ENCODE measurements at regions not wholly inside any gene's neighbourhood (a gene's known extent, or its start where the extent isn't known, plus 50 kb on each side); places are given as distances from the start of the nearest gene placed in this dataset. TPM values are rescaled to one million over a fixed set of nuclear protein-coding genes. Genes with fewer than 3 reads are reported as not detected.
"Not testable (repeated sequence)": the region's sequence is repeated elsewhere in the genome, so short reads cannot be mapped to it uniquely, and the experiment has no call there.

GRCh38 chr6:84835340-84835739 lies 70.9 kb upstream of the TBX18 start:
- Histone ChIP-seq H3K27me3 (ENCODE audit: control insufficient read depth, insufficient read depth, low read length) (no peaks in the 10 kb centered on the region), H3K4me3 (ENCODE audit: low read depth, low read length) (no peak overlapping the region), H3K36me3 (ENCODE audit: control insufficient read depth, insufficient read depth, low read length) (no peaks in the 10 kb centered on the region)
- POLR2A ChIA-PET = no interaction called here
- TF ChIP-seq CTCF (IDR thresholded peaks at IDR 0.05; ENCODE audit: insufficient read depth, low read depth, low read length) = no peak
- DNase-seq (ENCODE audit: low read depth) = no peak
- CTCF ChIA-PET = no interaction called here

DNA sequence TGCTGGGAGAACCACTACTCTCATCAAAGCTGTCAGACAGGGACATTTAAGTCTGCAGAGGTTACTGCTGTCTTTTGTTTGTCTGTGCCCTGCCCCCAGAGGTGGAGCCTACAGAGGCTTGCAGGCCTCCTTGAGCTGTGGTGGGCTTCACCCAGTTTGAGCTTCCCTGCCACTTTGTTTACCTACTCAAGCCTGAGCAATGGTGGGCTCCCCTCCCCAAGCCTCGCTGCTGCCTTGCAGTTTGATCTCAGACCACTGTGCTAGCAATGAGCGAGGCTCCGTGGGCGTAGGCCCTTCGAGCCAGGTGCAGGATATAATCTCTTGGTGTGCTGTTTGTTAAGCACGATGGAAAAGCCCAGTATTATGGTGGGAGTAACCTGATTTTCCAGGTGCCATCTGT lies 67.5 kb upstream of the TBX18 start:
- H3K4me3 ChIP-seq (ENCODE audit: low read depth, low read length); H3K27me3 ChIP-seq (ENCODE audit: control insufficient read depth, insufficient read depth, low read length); DNase-seq (ENCODE audit: low read depth); H3K36me3 ChIP-seq (ENCODE audit: control insufficient read depth, insufficient read depth, low read length); CTCF ChIA-PET; POLR2A ChIA-PET: not testable (repeated sequence)

DNA sequence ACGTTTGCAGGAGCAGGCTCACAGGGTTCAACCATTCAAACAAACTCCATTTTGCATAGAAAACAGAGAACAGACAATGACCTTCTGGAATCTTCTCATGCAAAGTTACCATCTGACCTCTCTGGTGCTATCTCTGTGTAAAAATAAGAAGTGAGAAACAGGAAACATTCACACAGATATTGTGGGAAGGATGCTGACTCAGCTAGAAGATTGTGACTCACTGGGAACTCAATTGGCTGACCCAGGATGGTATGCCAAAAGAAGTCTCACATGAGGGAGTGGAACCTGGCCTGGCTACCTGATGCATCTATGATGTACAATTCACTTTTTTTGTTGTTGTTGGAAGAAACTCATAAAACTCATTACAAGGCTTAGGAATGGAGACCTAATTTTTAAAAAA lies 61.1 kb upstream of the TBX18 start:
- POLR2A ChIA-PET = no interaction called here
- TF ChIP-seq CTCF (IDR thresholded peaks at IDR 0.05; ENCODE audit: insufficient read depth, low read depth, low read length) = no peak
- no peak for DNase-seq (ENCODE audit: low read depth)
- Histone ChIP-seq H3K36me3 (ENCODE audit: control insufficient read depth, insufficient read depth, low read length) (no peaks in the 10 kb centered on the region), H3K27me3 (ENCODE audit: control insufficient read depth, insufficient read depth, low read length) (no peaks in the 10 kb centered on the region), H3K4me3 (ENCODE audit: low read depth, low read length) (no peak overlapping the region)
- CTCF ChIA-PET = no interaction called here

DNA sequence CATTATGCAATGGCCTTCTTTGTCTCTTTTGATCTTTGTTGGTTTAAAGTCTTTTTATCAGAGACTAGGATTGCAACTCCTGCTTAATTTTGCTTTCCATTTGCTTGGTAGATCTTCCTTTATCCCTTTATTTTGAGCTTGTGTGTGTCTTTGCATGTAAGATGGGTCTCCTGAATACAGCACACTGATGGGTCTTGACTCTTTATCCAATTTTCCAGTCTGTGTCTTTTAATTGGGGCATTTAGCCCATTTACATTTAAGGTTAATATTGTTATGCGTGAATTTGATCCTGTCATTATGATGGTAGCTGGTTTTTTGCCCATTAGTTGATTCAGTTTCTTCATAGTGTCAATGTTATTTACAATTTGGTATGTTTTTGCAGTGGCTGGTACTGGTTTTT lies 56.9 kb upstream of the TBX18 start:
- H3K27me3 ChIP-seq (ENCODE audit: control insufficient read depth, insufficient read depth, low read length); H3K36me3 ChIP-seq (ENCODE audit: control insufficient read depth, insufficient read depth, low read length); POLR2A ChIA-PET; H3K4me3 ChIP-seq (ENCODE audit: low read depth, low read length); DNase-seq (ENCODE audit: low read depth): not testable (repeated sequence)
- CTCF ChIA-PET = interaction anchor here (1.0 kb wide), 1 partner anchor 32 kb away, joined by 4 read pairs; no protein-coding TSS in a partner anchor

- ChIA-PET CTCF (no interaction called here), POLR2A (no interaction called here)
- no peak overlapping the region for H3K4me3 ChIP-seq (ENCODE audit: low read depth, low read length)
- TF ChIP-seq CTCF (IDR thresholded peaks at IDR 0.05; ENCODE audit: insufficient read depth, low read depth, low read length) = no peak
- H3K36me3 ChIP-seq (ENCODE audit: control insufficient read depth, insufficient read depth, low read length) = no peaks in the 10 kb centered on the region
- no peaks in the 10 kb centered on the region for H3K27me3 ChIP-seq (ENCODE audit: control insufficient read depth, insufficient read depth, low read length)
- DNase-seq (ENCODE audit: low read depth) = no peak
Measured at GRCh38 chr6:84816741-84817140, 52.3 kb upstream of the TBX18 start.

DNA sequence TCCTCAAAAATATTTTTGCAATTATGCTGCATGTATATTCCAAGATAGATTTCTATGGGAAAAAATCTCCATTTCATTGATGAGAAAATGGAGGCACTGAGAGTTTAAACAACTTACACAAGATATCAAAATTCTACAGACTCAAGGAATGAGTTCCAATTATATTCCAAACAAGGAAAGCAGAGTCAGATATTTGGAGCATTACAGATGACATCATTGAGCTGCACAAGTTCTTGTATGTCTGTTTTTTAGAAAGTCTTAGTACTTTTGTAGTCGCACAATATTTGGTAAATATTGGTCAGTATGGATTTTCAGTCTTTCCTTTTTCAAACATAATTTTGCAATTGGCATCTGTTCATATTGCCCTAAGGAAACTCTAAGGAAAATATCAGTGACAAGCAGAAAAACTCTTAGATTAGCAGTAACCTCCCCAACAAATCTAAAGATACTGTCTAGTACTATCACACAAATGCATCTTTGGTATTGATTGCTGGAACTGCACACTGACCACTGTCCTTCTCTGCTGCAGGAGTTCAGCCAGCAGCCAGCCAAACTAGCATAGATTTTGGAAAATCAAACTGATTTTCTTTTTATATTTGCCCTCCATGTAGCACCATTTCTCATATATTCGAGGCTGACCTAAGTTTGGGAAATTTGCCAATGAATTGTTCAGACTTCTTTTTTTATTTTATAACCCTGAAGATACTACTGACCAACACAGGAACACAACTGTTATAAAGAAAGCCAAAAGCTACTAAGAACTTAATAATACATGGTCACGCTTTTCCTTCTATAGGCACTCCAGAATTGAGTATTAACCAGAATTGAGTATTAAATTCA lies 51.7 kb upstream of the TBX18 start:
- ChIA-PET POLR2A (no interaction called here), CTCF (no interaction called here)
- Histone ChIP-seq H3K4me3 (ENCODE audit: low read depth, low read length) (no peak overlapping the region), H3K36me3 (ENCODE audit: control insufficient read depth, insufficient read depth, low read length) (no peaks in the 10 kb centered on the region), H3K27me3 (ENCODE audit: control insufficient read depth, insufficient read depth, low read length) (no peaks in the 10 kb centered on the region)
- TF ChIP-seq CTCF (IDR thresholded peaks at IDR 0.05; ENCODE audit: insufficient read depth, low read depth, low read length) = no peak
- no peak for DNase-seq (ENCODE audit: low read depth)

Small RNA genes in the stretch of these regions (small RNA-seq; reads per million reads assigned to genes)
- not detected for gene AL109941.1 (ENCODE audit: insufficient read length, low read depth, low replicate concordance)

Data from BJ (cell line).